Loucy (cell line): ENCODE measurements at regions not wholly inside any gene's neighbourhood (a gene's known extent, or its start where the extent isn't known, plus 50 kb on each side); places are given as distances from the start of the nearest gene placed in this dataset.

Experiments used
- H2AFZ ChIP-seq: fragments of 200-600 bp; sonication (generic); 2 replicates; pipeline ENCODE4 v1.6.0; 2016; ENCODE audit warnings: antibody characterized with exemption, mild to moderate bottlenecking, low read length, moderate library complexity
- H3F3A ChIP-seq: fragments of 200-600 bp; 2 replicates; pipeline ENCODE4 v1.6.0; 2016; ENCODE audit warnings: antibody characterized with exemption, low read depth, mild to moderate bottlenecking
- H3K27me3 ChIP-seq: fragments of 200-600 bp; sonication (generic); 2 replicates; pipeline ENCODE4 v1.6.1; 2014; ENCODE audit warnings: low read length, mild to moderate bottlenecking; ENCODE audit not compliant: insufficient read depth, poor library complexity, severe bottlenecking
- H3K36me3 ChIP-seq: fragments of 200-600 bp; sonication (generic); 2 replicates; pipeline ENCODE4 v1.6.1; 2016; ENCODE audit warnings: low read length; ENCODE audit not compliant: insufficient read depth
- H3K4me1 ChIP-seq: fragments of 200-600 bp; sonication (generic); 2 replicates; pipeline ENCODE4 v1.5.1; 2014; ENCODE audit warnings: low read length, mild to moderate bottlenecking; ENCODE audit not compliant: insufficient read depth, poor library complexity, severe bottlenecking
- H3K4me2 ChIP-seq: fragments of 200-600 bp; sonication (generic); 2 replicates; pipeline ENCODE4 v1.6.0; 2014; ENCODE audit warnings: antibody characterized with exemption, low read length, low read depth, mild to moderate bottlenecking; ENCODE audit not compliant: poor library complexity, severe bottlenecking
- H3K4me3 ChIP-seq: fragments of 200-600 bp; sonication (generic); 2 replicates; pipeline ENCODE4 v1.5.1; 2014; ENCODE audit warnings: low read length, mild to moderate bottlenecking, mixed read lengths; ENCODE audit not compliant: poor library complexity, severe bottlenecking
- H3K79me2 ChIP-seq: fragments of 200-600 bp; sonication (generic); 2 replicates; pipeline ENCODE4 v1.6.1; 2014; ENCODE audit warnings: low read length; ENCODE audit not compliant: insufficient read depth
- H3K9ac ChIP-seq: fragments of 200-600 bp; sonication (generic); 2 replicates; pipeline ENCODE4 v1.6.0; 2014; ENCODE audit warnings: mild to moderate bottlenecking, low read depth, low read length, moderate library complexity; ENCODE audit not compliant: poor library complexity, severe bottlenecking
- H3K9me2 ChIP-seq: fragments of 200-600 bp; sonication (generic); replicated peaks from 2 replicates; pipeline ENCODE4 v1.6.1; 2016; ENCODE audit warnings: low read depth, low read length, mixed read lengths
- H3K9me3 ChIP-seq: fragments of 200-600 bp; sonication (generic); 2 replicates; pipeline ENCODE4 v1.6.1; 2014; ENCODE audit warnings: mild to moderate bottlenecking, antibody characterized with exemption, low read length, low read depth; ENCODE audit not compliant: insufficient read depth
- H4K20me1 ChIP-seq: fragments of 200-600 bp; sonication (generic); 2 replicates; pipeline ENCODE4 v1.6.0; 2014; ENCODE audit warnings: antibody characterized with exemption, low read length, mild to moderate bottlenecking; ENCODE audit not compliant: insufficient read depth, poor library complexity, severe bottlenecking
- CTCF ChIP-seq: fragments of 200-600 bp; sonication (generic); conservative IDR thresholded peaks from 2 replicates; pipeline ENCODE4 v1.5.1; 2014; ENCODE audit warnings: mild to moderate bottlenecking, antibody characterized with exemption, low read length
- EZH2phosphoT487 ChIP-seq: fragments of 200-600 bp; IDR thresholded peaks from 2 replicates; pipeline ENCODE4 v1.6.1; 2018; ENCODE audit warnings: antibody characterized with exemption, mild to moderate bottlenecking, moderate library complexity, borderline replicate concordance

- no peaks in the 10 kb centered on the region for H3K9me3 ChIP-seq
- no peaks in the 10 kb centered on the region for H3F3A ChIP-seq
- H4K20me1 ChIP-seq: no peaks in the 10 kb centered on the region
- H3K4me2 ChIP-seq: no peak overlapping the region
- TF ChIP-seq CTCF (no peak), EZH2phosphoT487 (no peak)
- H3K27me3 ChIP-seq: no peaks in the 10 kb centered on the region
- no peak overlapping the region for H2AFZ ChIP-seq
- H3K4me3 ChIP-seq: no peak overlapping the region
- no peaks in the 10 kb centered on the region for H3K79me2 ChIP-seq
- no peaks in the 10 kb centered on the region for H3K9me2 ChIP-seq
- H3K9ac ChIP-seq: no peak overlapping the region
- H3K4me1 ChIP-seq: no peaks in the 10 kb centered on the region
- no peaks in the 10 kb centered on the region for H3K36me3 ChIP-seq
Measured at GRCh38 chr22:27545085-27545484, 256.5 kb downstream of the MN1 start.

GRCh38 chr22:27546157-27546935 is 255.2 kb downstream of the MN1 start:
- H3K36me3 ChIP-seq: no peaks in the 10 kb centered on the region
- no peaks in the 10 kb centered on the region for H3K4me1 ChIP-seq
- H3K9me3 ChIP-seq: no peaks in the 10 kb centered on the region
- H3K27me3 ChIP-seq: no peaks in the 10 kb centered on the region
- no peaks in the 10 kb centered on the region for H4K20me1 ChIP-seq
- H3K4me2 ChIP-seq: no peak overlapping the region
- TF ChIP-seq EZH2phosphoT487 (no peak), CTCF (no peak)
- no peaks in the 10 kb centered on the region for H3K79me2 ChIP-seq
- no peak overlapping the region for H3K4me3 ChIP-seq
- no peak overlapping the region for H3K9ac ChIP-seq
- no peaks in the 10 kb centered on the region for H3K9me2 ChIP-seq
- H2AFZ ChIP-seq: no peak overlapping the region
- H3F3A ChIP-seq: no peaks in the 10 kb centered on the region

- Histone ChIP-seq H3K9ac (no peak overlapping the region), H3K36me3 (no peaks in the 10 kb centered on the region)
- TF ChIP-seq EZH2phosphoT487 (no peak), CTCF (no peak)
Measured at GRCh38 chr22:27551402-27551801, 250.2 kb downstream of the MN1 start.

More at GRCh38 chr22:27551402-27551801, 250.2 kb downstream of the MN1 start:
- H2AFZ ChIP-seq: no peak overlapping the region
- no peak overlapping the region for H3K4me3 ChIP-seq
- no peaks in the 10 kb centered on the region for H4K20me1 ChIP-seq
- no peaks in the 10 kb centered on the region for H3K79me2 ChIP-seq
- no peaks in the 10 kb centered on the region for H3F3A ChIP-seq
- H3K27me3 ChIP-seq: no peaks in the 10 kb centered on the region
- H3K9me2 ChIP-seq: no peaks in the 10 kb centered on the region
- H3K4me2 ChIP-seq: no peak overlapping the region
- no peaks in the 10 kb centered on the region for H3K4me1 ChIP-seq
- no peaks in the 10 kb centered on the region for H3K9me3 ChIP-seq
